CD4-positive, alpha-beta memory T cell (primary cell): ENCODE measurements at regions not wholly inside any gene's neighbourhood (a gene's known extent, or its start where the extent isn't known, plus 50 kb on each side); places are given as distances from the start of the nearest gene placed in this dataset.

Experiments used
- CTCF ChIA-PET: fragments of 350-600 bp; sonication (Branson Sonifier 250); formaldehyde crosslinking; loops from one replicate; lab custom pipeline; 2021; ENCODE audit warnings: inconsistent platforms; ENCODE audit not compliant: partially characterized antibody; lab: Charles Lee
- POLR2A ChIA-PET: fragments of 350-600 bp; sonication (Branson Sonifier 250); formaldehyde crosslinking; loops from one replicate; lab custom pipeline; 2021; ENCODE audit not compliant: partially characterized antibody; lab: Charles Lee
- DNase-seq, 5 donors: peaks; one replicate each; pipeline versions ENCODE4 v3.0.0 to v3.0.0-alpha.2; 2020 to 2022; ENCODE audit warnings: mixed read lengths in 1 of 5
- H3K27ac ChIP-seq: one replicate; pipeline ENCODE4 v1.7.0; 2013; ENCODE audit warnings: low read depth, low read length
- H3K27me3 ChIP-seq: 2 replicates; pipeline ENCODE4 v1.7.0; 2013; ENCODE audit warnings: mild to moderate bottlenecking, low read length, moderate library complexity; ENCODE audit not compliant: insufficient read depth
- H3K36me3 ChIP-seq: 2 replicates; pipeline ENCODE4 v1.7.0; 2013; ENCODE audit warnings: mild to moderate bottlenecking, low read length, moderate library complexity; ENCODE audit not compliant: insufficient read depth
- H3K4me1 ChIP-seq: 2 replicates; pipeline ENCODE4 v1.7.0; 2013; ENCODE audit warnings: mild to moderate bottlenecking, low read length, moderate library complexity; ENCODE audit not compliant: insufficient read depth
- H3K4me3 ChIP-seq, 2 donors: one replicate each; pipeline ENCODE4 v1.7.0; 2013; ENCODE audit warnings: low read length in 2 of 2, mild to moderate bottlenecking in 1 of 2
- H3K9me3 ChIP-seq, 2 donors: one replicate each; pipeline ENCODE4 v1.7.0; 2013; ENCODE audit warnings: low read length in 2 of 2, control low read depth in 1 of 2; ENCODE audit not compliant: control insufficient read depth in 1 of 2
- H3K27ac Mint-ChIP-seq, 7 donors: one replicate each; pipeline ENCODE4 v1.8.0; 2020 to 2021; ENCODE audit warnings: mixed read lengths in 7 of 7, mild to moderate bottlenecking in 6 of 7, inconsistent platforms in 3 of 7, moderate library complexity in 3 of 7
- H3K27me3 Mint-ChIP-seq, 2 donors: one replicate each; pipeline ENCODE4 v1.8.0; 2020 to 2021; ENCODE audit warnings: mixed read lengths in 2 of 2
- H3K36me3 Mint-ChIP-seq, 2 donors: one replicate each; pipeline ENCODE4 v1.8.0; 2020 to 2021; ENCODE audit warnings: mixed read lengths in 2 of 2, inconsistent platforms in 1 of 2, mild to moderate bottlenecking in 1 of 2
- H3K4me1 Mint-ChIP-seq, 4 donors: one replicate each; pipeline ENCODE4 v1.8.0; 2020 to 2021; ENCODE audit warnings: mixed read lengths in 4 of 4, mild to moderate bottlenecking in 1 of 4
- H3K4me3 Mint-ChIP-seq, 8 donors: one replicate each; pipeline ENCODE4 v1.8.0; 2020 to 2021; ENCODE audit warnings: mixed read lengths in 8 of 8, mild to moderate bottlenecking in 7 of 8, moderate library complexity in 6 of 8, inconsistent platforms in 3 of 8
- H3K9me3 Mint-ChIP-seq, 8 donors: one replicate each; pipeline ENCODE4 v1.8.0; 2020 to 2021; ENCODE audit warnings: mixed read lengths in 8 of 8, mild to moderate bottlenecking in 5 of 8, inconsistent platforms in 3 of 8, moderate library complexity in 1 of 8
- intact Hi-C: fragments of 100-400 bp; cut with micrococcal nuclease; formaldehyde crosslinking; loops from one replicate; pipeline ENCODE4 v1.15.1; 2023

DNA sequence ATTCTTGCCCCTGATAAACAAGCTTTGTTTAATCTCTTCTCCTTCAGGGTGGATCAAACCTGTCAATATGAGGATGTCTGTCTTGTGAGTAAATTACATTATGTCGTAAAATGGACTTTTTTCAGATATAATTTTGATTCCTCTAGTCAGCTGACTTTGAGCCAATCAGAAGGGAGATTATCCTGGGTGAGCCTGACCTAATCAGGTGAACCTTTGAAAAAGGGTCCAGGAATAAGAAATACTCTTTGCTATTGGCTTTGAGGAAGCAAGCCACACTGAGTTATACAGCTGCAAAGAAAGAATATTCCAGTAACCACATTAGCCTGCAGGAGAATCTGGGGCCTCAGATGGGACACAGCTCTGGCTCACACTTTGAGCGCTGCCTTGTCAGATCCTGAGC is 304.3 kb upstream of the ARRDC3 start:
- H3K4me3 Mint-ChIP-seq: no peak overlapping the region
- peaks cover 0 to 6% (median 3%) of the 10 kb centered on the region in 8 donors for H3K9me3 Mint-ChIP-seq
- DNase-seq: no peak
- no peaks in the 10 kb centered on the region for H3K36me3 Mint-ChIP-seq
- no peaks in the 10 kb centered on the region for H3K27me3 Mint-ChIP-seq
- H3K9me3 ChIP-seq: peaks cover 0 to 5% of the 10 kb centered on the region in 2 donors
- no peak overlapping the region for H3K4me3 ChIP-seq
- H3K4me1 Mint-ChIP-seq: no peaks in the 10 kb centered on the region
- intact Hi-C loops: no loop called here
- ChIA-PET CTCF (no interaction called here), POLR2A (no interaction called here)
- no peaks in the 10 kb centered on the region for H3K36me3 ChIP-seq
- no peaks in the 10 kb centered on the region for H3K4me1 ChIP-seq
- H3K27me3 ChIP-seq: no peaks in the 10 kb centered on the region
- H3K27ac Mint-ChIP-seq: no peak overlapping the region
- H3K27ac ChIP-seq: no peak overlapping the region

DNA sequence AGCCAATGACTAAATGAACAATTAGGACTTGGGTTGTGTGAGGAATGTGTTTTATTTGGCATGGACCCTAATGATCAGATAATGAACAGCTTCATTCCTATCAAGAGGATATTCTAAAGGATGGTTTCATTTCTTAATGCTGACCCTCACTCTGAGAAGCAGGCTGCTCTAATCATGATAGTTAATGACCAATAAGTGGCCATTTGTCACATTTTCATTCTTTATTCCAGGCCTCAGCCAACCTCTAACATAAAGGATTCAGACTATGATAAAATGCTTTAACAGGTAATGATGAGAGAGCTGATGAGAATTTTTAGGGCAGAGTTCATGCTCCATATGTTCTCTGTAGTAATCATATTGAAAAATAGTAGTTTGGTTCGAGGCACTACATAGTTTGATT is 301.5 kb upstream of the ARRDC3 start:
- Histone ChIP-seq H3K4me3 (no peak overlapping the region), H3K27ac (no peak overlapping the region), H3K4me1 (no peaks in the 10 kb centered on the region), H3K27me3 (no peaks in the 10 kb centered on the region), H3K36me3 (no peaks in the 10 kb centered on the region), H3K9me3 (no peaks in the 10 kb centered on the region)
- H3K36me3 Mint-ChIP-seq: no peaks in the 10 kb centered on the region
- H3K9me3 Mint-ChIP-seq: peaks cover 0 to 9% (median 2%) of the 10 kb centered on the region in 8 donors
- no peak overlapping the region for H3K4me3 Mint-ChIP-seq
- intact Hi-C loops: no loop called here
- ChIA-PET CTCF (no interaction called here), POLR2A (no interaction called here)
- H3K27ac Mint-ChIP-seq: no peak overlapping the region
- H3K27me3 Mint-ChIP-seq: no peaks in the 10 kb centered on the region
- DNase-seq: no peak
- H3K4me1 Mint-ChIP-seq: no peaks in the 10 kb centered on the region

DNA sequence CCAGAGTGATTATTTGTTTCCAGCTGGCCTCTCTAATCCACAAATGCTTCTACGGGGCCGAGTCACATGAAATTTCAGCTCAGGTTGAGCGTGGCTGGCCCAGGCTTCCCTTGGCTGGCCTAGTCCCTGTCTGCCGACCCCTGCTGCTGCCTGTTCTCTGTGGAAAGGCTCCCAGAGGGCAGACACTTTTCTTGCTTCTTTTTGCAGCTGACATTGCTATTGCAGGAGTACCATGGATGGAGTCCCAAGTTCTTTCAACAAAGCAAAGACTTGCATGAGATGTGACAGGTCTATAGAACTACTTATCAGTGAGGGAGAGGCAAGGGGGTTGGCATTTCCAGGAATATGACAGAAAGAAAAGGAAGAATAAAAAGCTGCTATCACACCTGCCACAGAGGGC is 287.4 kb upstream of the ARRDC3 start:
- no peaks in the 10 kb centered on the region for H3K4me1 Mint-ChIP-seq
- ChIA-PET POLR2A (no interaction called here), CTCF (no interaction called here)
- H3K9me3 Mint-ChIP-seq: peaks cover 0 to 2% (median 0%) of the 10 kb centered on the region in 8 donors
- H3K9me3 ChIP-seq: no peaks in the 10 kb centered on the region
- intact Hi-C loops: no loop called here
- H3K27ac Mint-ChIP-seq: no peak overlapping the region
- no peak overlapping the region for H3K27ac ChIP-seq
- H3K4me3 ChIP-seq: no peak overlapping the region
- no peaks in the 10 kb centered on the region for H3K27me3 ChIP-seq
- H3K27me3 Mint-ChIP-seq: no peaks in the 10 kb centered on the region
- no peak overlapping the region for H3K4me3 Mint-ChIP-seq
- no peak for DNase-seq
- H3K36me3 ChIP-seq: no peaks in the 10 kb centered on the region
- H3K36me3 Mint-ChIP-seq: no peaks in the 10 kb centered on the region
- H3K4me1 ChIP-seq: no peaks in the 10 kb centered on the region

DNA sequence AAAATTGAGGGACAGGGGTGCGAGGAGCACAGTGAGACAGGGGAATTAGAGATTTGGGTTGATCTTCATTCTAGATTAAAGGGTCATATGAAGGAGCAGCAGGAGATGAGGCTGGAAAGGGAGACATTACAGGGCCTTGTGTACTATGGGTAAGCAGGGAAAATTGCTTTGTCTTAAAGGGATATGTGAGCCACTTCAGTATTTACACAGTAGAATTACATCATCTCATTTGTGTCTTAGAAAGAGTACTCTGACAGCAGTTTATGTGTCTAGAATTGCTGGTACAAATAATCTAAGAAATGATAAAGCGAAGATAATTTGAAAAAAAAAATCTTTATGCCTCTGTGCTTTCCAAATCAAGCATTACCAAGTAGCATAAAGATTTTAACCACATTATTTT is 287.0 kb upstream of the ARRDC3 start:
- ChIA-PET CTCF (no interaction called here), POLR2A (no interaction called here)
- H3K4me3 Mint-ChIP-seq: no peak overlapping the region
- peaks cover 0 to 2% (median 0%) of the 10 kb centered on the region in 8 donors for H3K9me3 Mint-ChIP-seq
- no peaks in the 10 kb centered on the region for H3K36me3 Mint-ChIP-seq
- Histone ChIP-seq H3K4me1 (no peaks in the 10 kb centered on the region), H3K36me3 (no peaks in the 10 kb centered on the region), H3K9me3 (no peaks in the 10 kb centered on the region), H3K27me3 (no peaks in the 10 kb centered on the region), H3K4me3 (no peak overlapping the region), H3K27ac (no peak overlapping the region)
- no peaks in the 10 kb centered on the region for H3K4me1 Mint-ChIP-seq
- H3K27ac Mint-ChIP-seq: no peak overlapping the region
- intact Hi-C loops: no loop called here
- H3K27me3 Mint-ChIP-seq: no peaks in the 10 kb centered on the region
- DNase-seq: no peak

DNA sequence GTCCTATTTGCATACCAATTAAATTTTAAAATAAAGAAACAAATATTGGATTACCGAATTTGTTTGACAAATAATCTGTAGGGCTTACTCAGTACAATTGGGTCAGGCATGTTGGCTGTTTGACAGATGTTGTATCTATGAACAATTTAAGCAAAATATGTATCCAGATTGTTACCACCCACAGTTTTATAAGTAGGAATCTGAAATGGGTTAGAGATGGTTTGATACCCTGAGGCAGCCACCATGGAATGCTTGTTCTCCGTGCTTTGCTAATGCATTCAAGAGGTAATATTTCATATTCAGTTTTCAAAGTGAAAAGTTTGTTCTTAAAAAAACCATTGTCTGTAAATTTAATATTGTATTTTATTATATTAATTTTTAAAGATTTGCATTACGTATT is 285.1 kb upstream of the ARRDC3 start:
- no peaks in the 10 kb centered on the region for H3K4me1 Mint-ChIP-seq
- ChIA-PET CTCF (no interaction called here), POLR2A (no interaction called here)
- no peak for DNase-seq
- H3K27ac Mint-ChIP-seq: no peak overlapping the region
- H3K27me3 Mint-ChIP-seq: no peaks in the 10 kb centered on the region
- no peaks in the 10 kb centered on the region for H3K36me3 Mint-ChIP-seq
- Histone ChIP-seq H3K27ac (no peak overlapping the region), H3K36me3 (no peaks in the 10 kb centered on the region), H3K27me3 (no peaks in the 10 kb centered on the region), H3K4me3 (no peak overlapping the region), H3K9me3 (no peaks in the 10 kb centered on the region), H3K4me1 (no peaks in the 10 kb centered on the region)
- peaks cover 0 to 2% (median under 1%) of the 10 kb centered on the region in 8 donors for H3K9me3 Mint-ChIP-seq
- intact Hi-C loops: no loop called here
- H3K4me3 Mint-ChIP-seq: no peak overlapping the region

DNA sequence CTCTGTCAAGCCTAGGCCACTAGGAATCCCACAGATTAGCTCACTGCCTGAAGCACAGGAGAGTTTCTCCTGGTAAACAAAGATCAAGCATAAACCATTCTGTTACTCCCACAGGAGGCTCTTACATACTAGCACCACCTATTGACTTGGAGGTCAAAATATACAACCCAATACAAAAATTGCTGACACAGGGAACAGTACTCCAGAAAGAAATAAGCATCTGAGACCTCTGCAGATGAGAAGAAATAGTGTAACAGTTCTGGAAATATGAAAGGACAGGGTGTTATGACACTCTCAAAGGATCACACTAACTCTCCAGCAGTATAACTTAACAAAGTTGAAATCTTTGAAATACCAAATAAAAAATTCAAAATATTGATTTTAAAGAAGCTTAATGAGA is 269.6 kb upstream of the ARRDC3 start:
- no peak overlapping the region for H3K27ac ChIP-seq
- no peak for DNase-seq
- Mint-ChIP-seq H3K27me3 (peaks cover 0 to 1% of the 10 kb centered on the region in 2 donors), H3K4me1 (no peaks in the 10 kb centered on the region), H3K27ac (no peak overlapping the region), H3K9me3 (peaks cover 6 to 48% (median 26%) of the 10 kb centered on the region in 8 donors), H3K36me3 (peaks cover 0 to 2% of the 10 kb centered on the region in 2 donors), H3K4me3 (no peak overlapping the region)
- H3K36me3 ChIP-seq: no peaks in the 10 kb centered on the region
- H3K4me3 ChIP-seq: no peak overlapping the region
- no peaks in the 10 kb centered on the region for H3K27me3 ChIP-seq
- ChIA-PET POLR2A (no interaction called here), CTCF (no interaction called here)
- H3K9me3 ChIP-seq: peaks cover 0 to 6% of the 10 kb centered on the region in 2 donors
- intact Hi-C loops: no loop called here
- H3K4me1 ChIP-seq: no peaks in the 10 kb centered on the region

DNA sequence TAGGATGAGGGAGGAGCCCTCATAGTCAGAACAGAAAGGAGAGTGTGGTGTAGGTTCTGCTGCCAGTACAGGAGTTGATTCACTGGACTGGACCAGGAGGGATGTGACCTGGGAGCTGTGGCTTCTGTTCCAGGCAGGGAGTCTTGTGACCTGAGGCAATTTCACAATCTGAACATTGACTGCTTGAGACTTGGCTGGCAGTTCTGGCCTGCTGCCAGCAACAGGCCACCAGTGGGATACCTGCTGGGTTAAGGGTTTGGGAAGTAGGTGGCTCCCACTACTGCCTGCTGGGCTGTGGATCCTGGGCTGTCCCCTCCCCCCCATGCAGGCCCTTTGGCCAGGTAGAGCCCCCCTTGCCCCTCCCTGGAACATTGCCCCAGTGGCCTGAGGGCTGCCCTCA is 268.6 kb upstream of the ARRDC3 start:
- CTCF ChIA-PET: no interaction called here
- H3K27ac Mint-ChIP-seq: no peak overlapping the region
- no peaks in the 10 kb centered on the region for H3K4me1 Mint-ChIP-seq
- no peaks in the 10 kb centered on the region for H3K36me3 ChIP-seq
- peaks cover 0 to 6% of the 10 kb centered on the region in 2 donors for H3K9me3 ChIP-seq
- POLR2A ChIA-PET: no interaction called here
- no peak overlapping the region for H3K4me3 Mint-ChIP-seq
- intact Hi-C loops: no loop called here
- no peak for DNase-seq
- no peaks in the 10 kb centered on the region for H3K27me3 ChIP-seq
- no peaks in the 10 kb centered on the region for H3K36me3 Mint-ChIP-seq
- H3K4me3 ChIP-seq: no peak overlapping the region
- peaks cover 0 to 1% of the 10 kb centered on the region in 2 donors for H3K27me3 Mint-ChIP-seq
- H3K9me3 Mint-ChIP-seq: peaks cover 3 to 39% (median 21%) of the 10 kb centered on the region in 8 donors
- no peaks in the 10 kb centered on the region for H3K4me1 ChIP-seq
- H3K27ac ChIP-seq: no peak overlapping the region

DNA sequence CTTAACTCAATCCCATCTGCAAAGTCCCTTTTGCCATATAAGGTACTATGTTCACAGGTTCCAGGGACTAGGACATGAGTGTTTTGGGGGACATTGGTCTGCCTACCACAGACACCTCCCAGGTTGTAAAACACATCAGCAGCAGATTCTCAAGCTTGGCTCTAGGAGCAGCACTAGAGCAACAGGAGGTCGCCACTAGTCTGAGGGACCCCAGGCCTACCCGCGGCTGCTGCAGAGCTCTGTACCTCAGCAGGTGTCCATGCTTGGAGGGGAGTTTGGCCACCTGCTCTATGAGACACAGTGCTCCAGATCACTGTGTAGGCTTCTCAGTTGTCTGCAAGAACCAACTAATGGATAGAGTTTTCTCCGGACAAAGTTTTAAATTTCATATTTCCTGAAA is 262.2 kb upstream of the ARRDC3 start:
- Mint-ChIP-seq H3K27ac (no peak overlapping the region), H3K9me3 (peaks cover 0 to 3% (median 0%) of the 10 kb centered on the region in 8 donors), H3K4me1 (no peaks in the 10 kb centered on the region), H3K4me3 (no peak overlapping the region), H3K36me3 (no peaks in the 10 kb centered on the region), H3K27me3 (peaks cover 0 to 1% of the 10 kb centered on the region in 2 donors)
- intact Hi-C loops: no loop called here
- no peak for DNase-seq
- H3K36me3 ChIP-seq: no peaks in the 10 kb centered on the region
- no peak overlapping the region for H3K27ac ChIP-seq
- ChIA-PET POLR2A (no interaction called here), CTCF (no interaction called here)
- no peaks in the 10 kb centered on the region for H3K27me3 ChIP-seq
- no peaks in the 10 kb centered on the region for H3K9me3 ChIP-seq
- no peaks in the 10 kb centered on the region for H3K4me1 ChIP-seq
- no peak overlapping the region for H3K4me3 ChIP-seq
